OCI-LY3 (cell line): ENCODE measurements at regions not wholly inside any gene's neighbourhood (a gene's known extent, or its start where the extent isn't known, plus 50 kb on each side); places are given as distances from the start of the nearest gene placed in this dataset.

ENCODE experiments used
- CTCF ChIP-seq: fragments of 200-600, 300-600 bp; sonication (generic); IDR thresholded peaks from 2 replicates; pipeline ENCODE4 v1.5.1; 2014; ENCODE audit warnings: antibody characterized with exemption, low read length, low read depth
- EZH2phosphoT487 ChIP-seq: fragments of 200-600 bp; shearing (Covaris generic); IDR thresholded peaks from 2 replicates; pipeline ENCODE4 v1.6.1; 2018; ENCODE audit warnings: antibody characterized with exemption, mixed run types, low read depth

GRCh38 chr11:70873736-70874412 is 378.5 kb downstream of the SHANK2 start:
- TF ChIP-seq CTCF (no peak), EZH2phosphoT487 (no peak)
